DND-41 (cell line): ENCODE measurements at regions not wholly inside any gene's neighbourhood (a gene's known extent, or its start where the extent isn't known, plus 50 kb on each side); places are given as distances from the start of the nearest gene placed in this dataset.

Source experiments
- CTCF ChIP-seq: IDR thresholded peaks from 2 replicates; pipeline ENCODE4 v1.5.1; 2012; ENCODE audit warnings: borderline replicate concordance, low read length, moderate library complexity, mild to moderate bottlenecking; ENCODE audit not compliant: poor library complexity, severe bottlenecking; ENCODE audit errors: extremely low read depth
- EZH2 ChIP-seq: IDR thresholded peaks from 3 replicates; pipeline ENCODE4 v1.6.1; 2012; ENCODE audit warnings: borderline replicate concordance, low read depth, mild to moderate bottlenecking, moderate library complexity, low read length, inconsistent platforms; ENCODE audit not compliant: severe bottlenecking

- TF ChIP-seq CTCF (no peak), EZH2 (no peak)
Measured at GRCh38 chr13:86318450-86318849, 519.2 kb upstream of the SLITRK6 start.
